GM10248 (cell line): ENCODE measurements at regions not wholly inside any gene's neighbourhood (a gene's known extent, or its start where the extent isn't known, plus 50 kb on each side); places are given as distances from the start of the nearest gene placed in this dataset.
"Not testable (repeated sequence)": the region's sequence is repeated elsewhere in the genome, so short reads cannot be mapped to it uniquely, and the experiment has no call there.

Source experiments
- CTCF ChIA-PET: fragments of 300-600 bp; sonication (Branson Sonifier 250); formaldehyde crosslinking; extraction: SDS; loops from one replicate; lab custom pipeline; 2021; ENCODE audit warnings: antibody characterized with exemption; lab: Yijun Ruan, JAX
- POLR2A ChIA-PET: fragments of 350-650 bp; sonication (Branson Sonifier 250); formaldehyde crosslinking; extraction: SDS; loops from one replicate; lab custom pipeline; 2020; ENCODE audit warnings: antibody characterized with exemption; lab: Yijun Ruan, JAX
- DNase-seq: peaks from one replicate; pipeline ENCODE4 v3.0.0; 2012; ENCODE audit errors: extremely low spot score
- CTCF ChIP-seq: IDR thresholded peaks from 2 replicates; pipeline ENCODE4 v1.5.1; 2012; ENCODE audit warnings: mild to moderate bottlenecking, low read depth; ENCODE audit errors: extremely low read depth, missing control alignments, control extremely low read depth

- POLR2A ChIA-PET: no interaction called here
- no peak for DNase-seq
- no peak for TF ChIP-seq CTCF
- CTCF ChIA-PET: interaction anchor here (1.6 kb wide), 1 partner anchor 27 kb away, joined by 3 read pairs; no protein-coding TSS in a partner anchor
These were observed 425.9 kb downstream of the EPHA3 start for GRCh38 chr3:89533275-89533674.

- POLR2A ChIA-PET, DNase-seq, CTCF ChIA-PET: not testable (repeated sequence)
These were observed 447.2 kb downstream of the EPHA3 start for GRCh38 chr3:89554587-89554986.

GRCh38 chr3:89558711-89559110 is 451.3 kb downstream of the EPHA3 start:
- CTCF ChIA-PET: interaction anchor here (1.4 kb wide), 1 partner anchor 19 kb away, joined by 3 read pairs; no protein-coding TSS in a partner anchor
- no peak for TF ChIP-seq CTCF
- POLR2A ChIA-PET: no interaction called here
- DNase-seq: no peak

- CTCF ChIA-PET: interaction anchor here (1.5 kb wide), 1 partner anchor 24 kb away, joined by 3 read pairs; no protein-coding TSS in a partner anchor
- no peak for TF ChIP-seq CTCF
- DNase-seq: no peak
- POLR2A ChIA-PET: no interaction called here
These were observed 453.1 kb downstream of the EPHA3 start for GRCh38 chr3:89560568-89560967.

GRCh38 chr3:89562373-89562772 is 455.0 kb downstream of the EPHA3 start:
- no peak for TF ChIP-seq CTCF
- POLR2A ChIA-PET: no interaction called here
- CTCF ChIA-PET: no interaction called here

GRCh38 chr3:89565098-89565497 is 457.7 kb downstream of the EPHA3 start:
- TF ChIP-seq CTCF: no peak
- POLR2A ChIA-PET: no interaction called here
- CTCF ChIA-PET: no interaction called here
- no peak for DNase-seq

More at GRCh38 chr3:89562373-89562772, 455.0 kb downstream of the EPHA3 start:
- no peak for DNase-seq

- no peak for DNase-seq
- POLR2A ChIA-PET: no interaction called here
These were observed 463.0 kb downstream of the EPHA3 start for GRCh38 chr3:89570465-89570864.

More at GRCh38 chr3:89570465-89570864, 463.0 kb downstream of the EPHA3 start:
- no peak for TF ChIP-seq CTCF
- CTCF ChIA-PET: no interaction called here
